GM21529 (cell line): ENCODE measurements at regions not wholly inside any gene's neighbourhood (a gene's known extent, or its start where the extent isn't known, plus 50 kb on each side); places are given as distances from the start of the nearest gene placed in this dataset.
"Not testable (repeated sequence)": the region's sequence is repeated elsewhere in the genome, so short reads cannot be mapped to it uniquely, and the experiment has no call there.

Source experiments
- ATAC-seq: cut with Tn5 transposase; IDR thresholded peaks from one replicate; pipeline ENCODE4 v1.9.1; 2021; ENCODE audit not compliant: unreplicated experiment

DNA sequence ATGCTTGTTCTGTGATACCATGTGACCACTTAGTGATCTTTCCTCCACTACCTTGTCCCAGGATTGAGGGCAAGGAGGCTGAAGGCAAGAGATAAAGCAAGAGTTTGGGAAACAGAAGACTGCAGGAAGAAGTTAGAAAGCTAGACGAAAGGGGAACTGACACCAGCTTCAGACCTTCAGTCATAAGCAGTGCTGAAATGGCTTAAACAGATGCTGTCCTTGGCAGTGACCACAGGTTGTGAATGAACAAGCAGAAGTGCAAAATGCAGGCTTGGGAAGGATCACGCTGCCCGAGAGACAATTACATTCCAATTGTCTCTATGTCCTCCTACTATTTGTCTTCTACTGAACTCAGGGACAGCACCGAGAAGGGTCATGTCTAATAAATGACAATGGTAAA, 704.9 kb upstream of the AUTS2 start:
- no peak for ATAC-seq

DNA sequence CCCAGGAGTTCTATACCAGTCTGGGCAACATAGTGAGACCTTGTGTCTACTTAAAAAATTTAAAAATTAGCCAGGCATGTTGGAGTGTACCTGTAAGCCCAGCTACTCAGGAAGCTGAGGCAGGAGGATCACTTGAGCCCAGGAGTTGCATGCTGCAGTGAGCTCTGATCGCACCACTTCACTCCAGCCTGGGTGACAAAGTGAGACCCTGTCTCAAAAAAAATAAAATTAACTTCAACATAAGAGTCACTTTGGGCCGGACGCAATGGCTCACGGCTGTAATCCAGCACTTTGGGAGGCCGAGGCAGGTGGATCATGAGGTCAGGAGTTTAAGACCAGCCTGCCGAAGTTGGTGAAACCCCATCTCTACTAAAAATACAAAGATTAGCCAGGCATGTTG, 699.1 kb upstream of the AUTS2 start:
- ATAC-seq, result not testable (repeated sequence)

DNA sequence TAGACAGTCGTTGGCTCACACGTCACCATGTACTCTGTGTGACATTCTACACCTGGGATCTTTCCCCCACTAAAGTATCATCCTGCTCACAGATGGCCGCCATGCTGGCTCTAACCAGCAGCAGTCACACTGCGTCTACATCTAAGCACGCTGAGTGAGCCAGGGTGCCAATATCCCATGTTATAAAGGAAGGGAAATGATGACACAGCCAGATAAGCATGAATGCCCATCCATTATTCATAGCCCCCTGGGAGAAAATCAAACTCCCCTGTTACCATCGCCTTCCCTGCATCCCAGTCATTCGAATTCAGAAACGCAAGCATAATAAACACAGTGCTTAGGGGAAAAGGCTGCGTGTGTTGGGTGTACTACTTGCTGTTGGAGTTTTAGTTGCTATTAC, 698.2 kb upstream of the AUTS2 start:
- no peak for ATAC-seq

DNA sequence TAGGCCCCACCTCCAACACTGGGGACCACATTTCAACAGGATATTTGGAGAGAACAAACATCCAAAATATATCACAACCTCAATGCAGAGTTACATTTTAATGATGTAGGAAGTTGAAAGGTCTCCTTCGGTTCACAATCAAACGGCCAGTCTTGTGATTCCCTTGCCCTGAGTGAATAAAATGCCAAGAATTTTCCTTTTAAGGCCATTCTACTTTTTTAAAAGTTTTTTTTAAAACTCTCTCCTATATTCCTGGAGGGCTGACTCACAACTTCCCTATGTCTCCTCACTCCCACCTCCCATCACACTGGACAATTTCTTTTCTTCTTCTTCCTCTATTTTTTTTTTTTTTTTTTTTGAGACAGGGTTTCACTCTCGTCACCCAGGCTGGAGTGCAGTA, 693.6 kb upstream of the AUTS2 start:
- no peak for ATAC-seq

DNA sequence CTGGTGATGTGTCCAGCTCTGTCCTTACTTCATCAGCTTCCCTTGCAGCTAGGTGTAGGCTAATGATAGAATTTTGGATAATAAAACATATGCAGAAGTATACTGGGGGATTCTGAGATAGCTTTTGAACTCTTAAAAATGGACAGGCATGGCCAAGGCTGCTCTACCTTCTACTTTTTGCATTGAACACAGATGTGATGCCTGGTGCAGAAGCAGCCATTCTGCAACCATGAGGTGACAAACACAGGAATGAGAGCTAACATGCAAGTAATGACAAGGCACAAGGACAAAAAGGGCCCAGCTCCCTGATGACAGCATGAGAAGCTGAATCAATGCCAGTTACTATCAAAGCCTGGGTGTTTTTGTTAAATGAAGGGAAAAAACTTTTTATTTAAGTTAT, 686.5 kb upstream of the AUTS2 start:
- no peak for ATAC-seq

DNA sequence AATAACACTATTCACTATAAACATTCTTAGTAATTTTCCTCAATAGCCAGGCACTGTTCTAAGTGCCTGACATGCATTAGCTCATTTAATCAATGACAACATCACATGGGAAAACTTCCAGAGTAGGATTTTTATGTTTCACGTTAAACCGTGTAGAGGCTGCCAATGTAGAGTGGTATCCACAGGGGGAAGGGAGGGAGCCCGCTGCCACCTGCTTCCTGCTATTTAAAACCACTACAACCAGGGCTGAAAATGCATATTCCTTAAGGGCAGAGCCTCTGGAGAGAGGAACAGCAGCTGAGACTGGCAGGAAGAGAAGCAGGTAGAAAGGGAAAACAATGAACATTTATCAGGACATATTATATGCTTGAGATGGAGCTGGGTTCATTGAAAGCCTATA, 684.3 kb upstream of the AUTS2 start:
- ATAC-seq, result no peak

DNA sequence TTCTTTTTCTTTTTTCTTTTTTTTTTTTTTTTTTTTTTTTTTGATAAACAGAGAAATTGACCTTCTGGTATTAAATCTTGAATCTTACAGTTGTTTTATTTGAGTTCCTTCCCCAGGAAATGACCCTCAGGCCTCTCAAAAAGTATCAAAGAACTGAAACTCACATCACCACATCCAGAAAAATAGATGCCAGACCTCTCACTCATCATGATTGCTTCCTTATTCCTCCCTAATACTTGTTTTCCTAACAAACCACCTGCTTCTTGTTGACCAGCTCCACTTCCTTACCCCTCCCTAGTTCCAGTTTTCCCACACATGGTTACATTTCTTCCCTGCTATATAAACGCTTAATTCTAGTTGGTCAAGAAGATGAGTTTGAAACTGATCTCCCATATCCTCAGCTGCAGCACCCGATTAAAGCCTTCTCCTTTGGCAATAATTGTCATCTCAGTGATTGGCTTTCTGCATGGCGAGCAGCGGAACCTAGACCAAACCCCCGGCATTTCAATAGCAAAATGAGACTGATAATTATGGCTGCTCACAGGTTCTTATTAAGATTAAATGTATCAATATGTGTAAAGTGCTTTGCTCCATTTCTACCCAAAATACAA, 681.1 kb upstream of the AUTS2 start:
- ATAC-seq, result no peak

DNA sequence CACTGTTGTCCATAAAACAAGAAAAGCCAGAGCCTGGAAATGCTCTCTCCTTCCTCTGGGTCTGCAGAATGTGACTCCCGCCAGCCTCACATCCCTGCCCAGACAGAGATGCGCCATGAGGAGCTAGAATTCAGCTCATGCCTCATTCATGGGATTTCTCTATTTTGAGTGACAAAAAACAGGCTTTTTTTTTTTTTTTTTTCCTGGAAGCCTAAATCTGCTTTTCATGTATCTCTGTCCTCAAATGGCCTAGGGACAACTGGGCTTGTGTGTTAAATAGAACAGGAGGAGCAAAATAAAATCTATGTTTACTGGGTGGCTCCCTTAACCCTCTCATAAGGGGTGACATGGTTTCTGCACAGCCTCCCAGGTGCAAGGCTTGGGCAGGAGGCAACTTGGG, 679.7 kb upstream of the AUTS2 start:
- ATAC-seq, result no peak

DNA sequence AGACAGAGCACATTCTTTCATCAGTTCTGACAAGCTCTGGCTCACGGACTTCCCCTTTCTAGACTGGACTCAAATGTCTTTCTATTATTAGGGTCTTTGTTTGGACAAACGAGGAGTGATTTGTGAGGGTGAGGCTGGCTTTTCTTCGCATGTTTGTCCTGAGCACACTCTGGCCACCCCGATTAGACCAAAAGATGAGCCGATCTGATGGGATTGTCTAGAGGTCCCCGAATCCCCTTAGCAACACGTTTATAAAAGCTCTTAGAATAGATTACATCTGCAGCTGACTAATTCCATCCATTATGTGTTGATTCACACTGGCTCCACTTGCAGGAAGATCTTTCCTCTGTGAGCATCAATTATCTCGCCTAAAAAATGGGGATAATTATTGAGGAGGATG, 675.4 kb upstream of the AUTS2 start:
- no peak for ATAC-seq

DNA sequence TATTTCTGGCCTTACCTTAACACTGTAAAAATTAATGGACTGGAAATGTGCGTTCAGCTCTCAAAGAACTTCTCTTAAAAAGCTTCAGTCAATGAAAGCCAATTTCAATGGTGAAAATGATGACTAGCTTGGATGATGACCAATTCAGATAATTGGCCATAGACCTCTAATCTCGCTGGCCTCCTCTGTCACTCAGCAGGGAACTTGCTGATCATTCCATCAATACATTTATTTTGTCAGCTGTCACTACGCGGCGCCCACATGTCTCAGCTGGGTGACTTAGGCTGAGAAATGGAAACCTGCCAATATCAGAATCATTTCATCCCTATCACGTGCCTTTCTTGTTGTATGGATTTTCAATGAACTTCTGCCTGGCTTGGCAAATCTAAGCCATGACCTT, 673.0 kb upstream of the AUTS2 start:
- no peak for ATAC-seq

DNA sequence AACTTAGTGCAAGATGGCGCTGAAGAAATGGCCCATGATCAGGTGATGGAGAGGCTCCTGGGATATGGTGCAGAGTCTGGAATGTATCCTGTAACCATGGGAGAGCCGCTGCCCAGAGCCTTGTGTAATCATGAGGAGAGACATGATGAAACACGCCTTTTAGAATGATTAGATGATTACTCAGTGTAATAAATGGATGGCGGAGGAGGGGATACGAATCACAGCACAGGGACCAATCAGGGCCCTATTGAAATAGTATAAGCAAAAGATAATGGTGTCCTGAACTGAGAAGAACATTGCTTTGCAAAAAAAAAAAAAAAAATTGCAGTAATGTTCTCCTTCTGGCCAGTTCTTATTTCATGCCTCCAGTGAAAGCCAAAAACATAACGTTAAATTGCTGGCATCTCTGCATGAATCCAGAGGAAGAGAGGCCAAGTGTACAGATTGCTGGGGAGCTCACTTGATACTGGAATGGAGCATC, 668.5 kb upstream of the AUTS2 start:
- ATAC-seq, result no peak

DNA sequence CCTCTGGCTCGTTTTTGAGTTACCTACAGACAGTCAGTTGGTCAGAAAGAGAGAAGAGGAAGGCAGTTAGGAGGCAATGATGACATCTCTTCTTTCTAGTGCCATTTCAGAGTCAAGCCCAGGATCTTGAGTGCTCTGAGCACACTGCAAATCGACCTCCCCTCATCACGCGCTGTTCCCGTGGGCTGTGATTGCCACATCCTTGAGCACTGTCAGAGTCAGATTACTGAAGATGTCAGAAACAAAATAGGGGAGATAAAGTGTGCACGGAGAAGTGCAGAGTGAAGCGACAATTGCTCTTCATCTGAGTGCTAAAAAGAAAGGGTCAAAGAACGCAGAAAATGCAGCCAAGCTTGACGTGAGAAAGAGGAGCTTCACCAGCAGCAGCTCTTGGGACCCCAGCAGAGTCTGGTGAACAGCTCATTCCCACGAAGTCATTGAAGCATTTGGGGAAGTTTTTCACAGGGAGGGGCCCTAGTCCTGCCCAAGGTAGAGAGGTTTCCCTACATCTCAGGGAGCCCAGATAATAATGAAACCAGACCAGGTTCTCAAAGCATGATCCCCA, 661.7 kb upstream of the AUTS2 start:
- ATAC-seq, result no peak

DNA sequence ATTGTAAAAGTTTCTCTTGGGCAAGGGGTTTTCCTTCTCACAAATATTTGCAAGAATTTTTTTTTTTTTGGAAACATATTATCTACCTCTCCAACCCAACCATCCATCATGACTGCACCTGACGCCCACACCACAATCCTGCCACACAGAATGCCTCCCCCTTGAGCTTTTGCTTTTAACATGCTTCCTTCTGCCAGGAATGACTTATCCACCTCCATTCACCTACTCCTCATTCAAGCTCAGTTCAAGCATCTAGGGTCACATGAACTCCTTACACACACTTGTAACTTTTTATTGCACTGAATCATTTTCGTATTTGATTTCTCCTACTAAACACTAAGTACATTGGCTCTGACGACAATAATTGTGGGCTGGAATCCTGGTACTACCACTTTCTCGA, 660.1 kb upstream of the AUTS2 start:
- no peak for ATAC-seq

DNA sequence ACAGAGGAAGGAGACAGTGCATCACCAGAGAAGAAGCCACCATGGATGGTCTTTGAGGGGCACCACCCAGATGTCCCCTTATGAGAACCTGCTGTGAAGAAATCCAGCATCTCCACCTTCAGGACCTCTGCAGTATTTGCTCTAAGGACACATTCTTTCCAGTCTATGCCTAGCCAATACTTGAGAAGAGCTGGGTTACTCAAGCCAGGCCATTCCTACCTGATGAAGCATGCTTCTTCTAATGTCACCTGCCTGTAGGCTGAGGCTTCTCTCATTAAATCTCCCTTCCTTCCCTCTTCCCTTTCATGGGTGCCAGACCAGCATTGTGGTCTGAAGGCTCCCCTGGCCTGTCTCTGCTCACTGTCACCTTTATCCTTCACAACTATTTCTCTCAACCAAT, 654.5 kb upstream of the AUTS2 start:
- no peak for ATAC-seq

DNA sequence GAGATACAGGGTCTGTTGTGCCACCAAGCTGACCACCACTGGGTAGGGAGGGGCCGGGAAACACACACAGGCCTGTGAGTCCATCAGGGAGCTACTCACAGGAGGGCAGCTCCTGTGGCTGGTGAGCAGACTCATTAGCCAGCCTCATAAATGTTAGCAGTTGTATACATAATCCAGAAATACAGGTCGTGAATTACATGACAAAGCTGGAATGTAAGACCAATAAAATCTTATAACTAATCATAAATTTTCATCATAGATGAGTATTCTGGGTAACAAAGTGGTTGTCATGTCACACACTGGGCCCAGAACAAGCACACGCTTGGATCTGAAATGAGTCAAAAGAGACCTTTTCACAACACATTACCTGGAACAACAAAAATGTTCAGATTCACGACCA, 642.6 kb upstream of the AUTS2 start:
- ATAC-seq, result no peak

DNA sequence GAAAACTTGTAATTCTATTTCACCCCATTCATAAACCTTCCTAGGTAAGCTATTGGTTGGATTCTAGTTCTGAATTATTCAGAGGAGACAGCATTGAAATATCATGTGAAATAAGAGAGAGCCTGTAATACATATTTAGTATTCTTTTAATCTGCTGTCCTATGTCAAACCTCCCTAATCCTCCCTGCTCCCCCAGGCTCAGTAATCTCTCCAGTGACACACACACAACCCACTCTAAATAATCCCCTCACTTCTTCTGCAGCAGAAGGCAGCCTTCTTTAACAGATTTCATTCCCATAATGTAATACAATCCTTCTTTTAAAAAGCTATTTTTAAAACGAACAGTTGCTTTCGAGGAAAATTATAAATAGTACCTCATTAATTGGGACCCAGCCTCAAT, 639.7 kb upstream of the AUTS2 start:
- ATAC-seq, result no peak

DNA sequence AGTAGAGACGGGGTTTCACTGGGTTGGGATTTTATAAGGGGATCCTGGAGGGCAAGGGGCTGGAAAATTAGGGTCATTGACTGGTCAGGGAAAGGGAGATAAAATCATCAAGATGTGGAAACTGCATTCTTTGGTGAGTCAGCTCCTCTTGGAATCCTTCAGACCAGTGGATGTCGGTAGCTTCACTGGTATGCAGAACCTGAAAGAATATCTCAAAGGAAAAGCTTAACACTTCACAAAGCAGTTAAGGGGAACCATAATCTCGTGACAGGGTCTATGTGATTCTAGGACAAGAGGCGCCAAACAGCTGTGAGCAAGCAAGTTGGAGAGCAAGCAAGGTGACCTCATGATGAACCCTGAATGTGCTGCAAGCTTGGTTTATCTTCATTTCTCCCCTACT, 634.7 kb upstream of the AUTS2 start:
- no peak for ATAC-seq

DNA sequence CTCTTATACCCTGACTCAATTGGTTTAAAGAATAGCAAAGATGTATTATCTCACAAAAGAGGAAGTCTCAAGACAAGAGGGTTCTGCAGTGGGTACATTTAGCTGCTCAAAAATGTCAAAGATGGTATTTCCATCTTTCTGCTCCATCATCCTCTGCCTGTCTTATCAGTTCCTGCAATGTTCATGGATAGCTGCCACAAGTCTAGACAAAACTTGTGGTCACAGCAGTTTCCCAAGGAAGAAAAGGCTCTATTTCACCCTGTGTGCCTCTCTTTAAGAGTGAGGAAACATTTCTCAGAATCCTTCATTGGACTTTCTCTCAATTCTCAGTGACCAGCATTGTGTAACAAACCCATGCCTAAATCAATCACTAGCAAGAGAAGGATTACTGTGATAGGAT, 634.2 kb upstream of the AUTS2 start:
- ATAC-seq, result no peak

DNA sequence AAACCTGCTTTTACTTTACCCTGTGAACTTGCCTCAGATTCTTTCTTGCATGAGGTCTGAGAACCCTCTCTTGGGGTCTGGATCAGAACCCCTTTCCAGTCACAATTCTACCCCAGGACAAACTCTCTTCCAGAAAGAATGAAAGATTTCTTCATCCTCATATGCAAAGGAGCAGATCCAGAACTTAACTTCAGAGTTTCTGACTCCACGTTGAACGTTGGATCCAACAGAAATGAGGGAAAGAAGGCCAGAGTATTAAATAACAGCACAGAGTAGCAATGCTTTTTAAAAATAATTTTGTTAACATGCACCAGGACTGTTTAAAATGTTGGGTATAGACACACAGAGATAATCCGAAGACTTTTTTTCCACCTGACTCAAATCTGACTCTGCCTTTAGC, 632.9 kb upstream of the AUTS2 start:
- no peak for ATAC-seq

DNA sequence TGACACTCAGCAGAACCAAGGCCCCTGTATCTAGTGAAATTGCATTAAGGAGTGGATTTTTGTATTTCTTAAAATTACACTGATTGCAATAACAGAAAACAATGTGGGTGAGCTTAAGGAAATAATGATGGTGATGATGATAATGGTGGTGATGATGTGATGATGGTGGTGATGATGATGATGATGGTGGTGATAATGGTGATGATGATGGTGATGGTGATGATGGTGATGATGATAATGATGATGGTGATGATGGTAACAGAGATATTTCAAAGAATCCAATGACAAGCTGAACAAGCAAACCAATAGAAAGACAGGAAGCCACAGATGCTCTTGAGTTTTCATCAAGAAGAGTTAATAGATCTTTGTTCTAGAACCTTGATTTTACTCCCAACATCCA, 630.7 kb upstream of the AUTS2 start:
- no peak for ATAC-seq

DNA sequence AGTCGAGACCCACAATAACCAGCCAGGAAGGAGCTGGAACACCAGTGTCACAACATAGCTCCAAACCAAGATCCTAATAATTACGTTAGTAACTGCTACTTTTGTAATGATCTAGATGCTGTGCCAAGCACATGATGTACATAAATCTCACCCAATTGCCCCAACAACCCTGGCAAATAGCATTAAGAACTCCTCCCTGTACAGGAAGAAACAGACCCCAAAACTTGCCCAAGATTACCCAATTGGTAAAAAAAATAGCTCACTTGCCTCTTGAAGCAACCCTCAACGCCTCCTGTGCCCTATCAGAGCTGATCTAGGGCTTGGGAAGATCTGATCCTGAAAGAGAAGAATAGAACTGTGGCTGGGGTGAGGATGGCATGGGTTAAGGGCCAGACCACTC, 628.7 kb upstream of the AUTS2 start:
- ATAC-seq, result no peak

DNA sequence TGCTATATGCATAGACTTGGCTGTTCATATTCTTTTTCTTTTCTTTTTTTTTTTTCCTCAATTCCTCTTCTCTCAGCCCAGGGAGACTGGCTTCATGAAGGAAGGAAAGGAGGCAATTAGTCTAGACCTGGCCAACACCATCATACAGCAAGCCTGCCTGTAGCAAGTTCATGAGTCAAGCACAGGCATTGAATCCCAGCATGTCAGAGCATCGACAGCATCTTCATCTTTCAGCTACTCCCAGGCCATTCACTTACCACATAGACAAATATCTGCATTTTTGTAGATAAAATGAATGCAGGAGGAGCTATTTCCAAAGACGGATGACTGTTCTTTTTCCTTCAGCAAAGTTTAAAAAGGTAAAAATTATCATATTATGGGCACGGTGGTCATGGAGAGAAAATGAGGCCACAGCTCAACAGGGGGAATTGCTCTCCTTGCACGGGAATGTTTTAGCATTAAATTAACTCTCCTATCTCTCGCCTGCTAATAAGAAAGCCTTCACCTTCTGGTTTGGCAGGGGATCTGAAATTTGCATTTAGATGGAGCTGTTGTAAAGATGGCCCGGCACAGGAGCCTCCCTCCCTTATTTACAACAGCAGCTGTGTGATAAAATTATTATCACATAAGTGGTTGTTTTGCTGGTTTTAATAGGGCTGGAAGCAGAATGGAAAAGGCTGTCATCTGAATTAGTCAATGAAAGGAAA, 626.5 kb upstream of the AUTS2 start:
- ATAC-seq, result no peak
